HG02970 (cell line): ENCODE measurements at regions not wholly inside any gene's neighbourhood (a gene's known extent, or its start where the extent isn't known, plus 50 kb on each side); places are given as distances from the start of the nearest gene placed in this dataset.
"Not testable (repeated sequence)": the region's sequence is repeated elsewhere in the genome, so short reads cannot be mapped to it uniquely, and the experiment has no call there.

Experiments
- ATAC-seq: cut with Tn5 transposase; IDR thresholded peaks from one replicate; pipeline ENCODE4 v1.9.1; 2021; ENCODE audit warnings: mild to moderate bottlenecking, moderate library complexity, moderate number of reproducible peaks; ENCODE audit not compliant: unreplicated experiment, low FRiP score

DNA sequence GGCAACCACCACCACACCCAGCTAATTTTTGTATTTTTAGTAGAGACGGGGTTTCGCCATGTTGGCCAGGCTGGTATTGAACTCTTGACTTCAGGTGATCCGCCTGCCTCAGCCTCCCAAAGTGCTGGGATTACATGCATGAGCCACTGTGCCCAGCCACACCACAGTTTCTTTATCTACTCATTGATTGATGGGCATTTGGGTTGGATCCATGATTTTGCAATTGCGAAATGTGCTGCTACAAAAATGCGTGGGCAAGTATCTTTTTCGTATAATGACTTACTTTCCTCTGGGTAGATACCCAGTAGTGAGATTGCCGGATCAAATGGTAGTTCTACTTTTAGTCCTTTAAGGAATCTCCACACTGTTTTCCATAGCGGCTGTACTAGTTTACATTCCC, 204.7 kb downstream of the ALDH8A1 start:
- ATAC-seq, result not testable (repeated sequence)

GRCh38 chr6:134744301-134744700, 205.6 kb downstream of the ALDH8A1 start:
- no peak for ATAC-seq

GRCh38 chr6:134741200-134741536, 208.7 kb downstream of the ALDH8A1 start:
- no peak for ATAC-seq

DNA sequence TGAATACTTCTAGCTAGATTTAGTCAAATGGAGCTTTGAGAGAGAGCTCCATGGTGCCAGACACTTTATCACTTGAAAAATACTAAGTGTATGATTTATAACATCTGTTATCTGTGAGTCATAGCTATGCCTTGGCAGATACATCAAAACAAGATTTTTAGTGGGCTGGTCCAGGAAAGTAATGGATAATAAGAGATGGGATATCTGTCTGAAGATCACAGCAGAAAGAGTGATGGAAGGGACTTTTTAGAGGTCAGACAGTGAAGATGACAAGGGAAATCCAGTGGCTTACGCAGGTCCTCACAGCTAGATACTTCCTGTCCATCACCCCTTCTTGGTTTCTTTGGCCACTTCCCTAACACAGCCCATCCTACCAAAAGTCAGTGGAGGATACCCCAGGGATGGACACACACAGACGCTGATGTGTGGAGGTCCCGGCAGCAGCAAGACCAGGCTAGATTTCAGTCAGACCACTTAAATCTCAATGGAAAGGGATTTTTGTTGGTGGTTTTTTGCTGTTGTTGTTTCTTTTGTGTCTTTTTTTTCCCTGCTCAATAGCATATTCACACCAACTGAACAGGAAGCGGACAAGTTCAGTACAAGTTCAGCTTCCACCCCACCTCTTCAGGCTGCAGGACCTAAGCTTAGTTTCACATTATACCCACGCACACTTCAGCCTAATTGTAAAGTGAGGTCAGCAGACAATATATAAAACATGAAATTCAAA, 209.3 kb downstream of the ALDH8A1 start:
- ATAC-seq, result no peak

DNA sequence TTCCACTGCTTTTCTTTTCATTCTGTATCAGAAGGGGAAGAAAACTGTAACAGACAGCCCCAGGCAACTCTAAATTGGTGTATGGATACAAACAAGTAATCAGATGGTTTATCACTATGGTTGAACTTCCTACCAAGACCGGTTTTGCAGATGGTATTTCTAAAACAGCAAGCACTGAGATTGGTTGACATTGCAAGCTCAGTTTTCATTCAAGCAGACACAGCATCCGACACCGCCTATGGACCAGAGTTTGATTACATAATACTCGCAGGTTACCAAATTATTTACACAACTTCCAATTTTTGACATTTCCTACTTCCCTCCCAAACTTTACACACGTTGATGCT, 209.9 kb downstream of the ALDH8A1 start:
- no peak for ATAC-seq

GRCh38 chr6:134739299-134740026, 210.4 kb downstream of the ALDH8A1 start:
- ATAC-seq, result no peak

- no peak for ATAC-seq
Measured at GRCh38 chr6:134738211-134738885, 211.6 kb downstream of the ALDH8A1 start.

- no peak for ATAC-seq
Measured at GRCh38 chr6:134735461-134735860, 214.4 kb downstream of the ALDH8A1 start.

GRCh38 chr6:134734312-134734869, 215.5 kb downstream of the ALDH8A1 start:
- no peak for ATAC-seq

GRCh38 chr6:134733801-134734200, 216.1 kb downstream of the ALDH8A1 start:
- ATAC-seq, result no peak

DNA sequence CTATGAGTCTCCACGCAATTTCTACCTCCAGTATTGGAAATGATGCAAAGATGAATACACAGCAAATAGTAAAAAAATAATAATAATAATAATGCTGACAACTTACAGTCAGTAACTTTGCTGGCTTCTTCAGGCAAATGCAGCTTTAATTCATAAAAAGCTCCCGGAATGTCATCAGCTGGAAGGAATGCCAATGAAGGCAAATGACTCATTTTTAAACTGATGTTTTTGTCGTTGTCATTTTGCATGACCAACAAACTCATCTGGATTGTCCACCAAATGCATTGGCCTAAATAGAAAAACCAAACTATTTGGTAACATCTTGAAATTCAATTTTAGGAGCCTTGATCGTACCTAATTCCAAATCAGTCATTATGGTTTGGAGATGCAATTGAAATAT, 217.1 kb downstream of the ALDH8A1 start:
- ATAC-seq, result no peak

DNA sequence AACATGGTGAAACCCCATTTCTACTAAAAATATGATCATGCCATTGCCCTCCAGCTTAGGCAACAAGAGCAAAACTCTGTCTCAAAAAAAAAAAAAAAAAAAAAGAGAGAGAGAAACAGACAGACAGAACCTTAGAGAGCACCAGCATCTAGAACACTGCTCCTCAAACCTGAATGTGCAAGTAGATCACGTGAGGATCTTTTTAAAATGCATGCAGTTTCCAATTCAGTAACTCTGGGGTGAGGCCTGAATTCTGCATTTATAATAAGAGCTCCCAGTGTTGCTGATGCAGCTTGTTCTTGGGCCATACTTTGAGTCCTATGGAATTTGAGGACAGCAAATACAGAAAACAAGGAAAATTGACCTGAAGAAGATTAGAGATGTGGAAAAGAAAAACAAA, 218.3 kb downstream of the ALDH8A1 start:
- ATAC-seq, result no peak

- ATAC-seq, result no peak
Measured at GRCh38 chr6:134730013-134730412, 219.9 kb downstream of the ALDH8A1 start.

- ATAC-seq, result no peak
Measured at GRCh38 chr6:134729561-134729960, 220.3 kb downstream of the ALDH8A1 start.

- ATAC-seq, result no peak
Measured at GRCh38 chr6:134727081-134727480, 222.8 kb downstream of the ALDH8A1 start.

- no peak for ATAC-seq
Measured at GRCh38 chr6:134725590-134725989, 224.3 kb downstream of the ALDH8A1 start.

GRCh38 chr6:134724771-134725340, 225.0 kb downstream of the ALDH8A1 start:
- ATAC-seq, result no peak

GRCh38 chr6:134723081-134723871, 226.6 kb downstream of the ALDH8A1 start:
- no peak for ATAC-seq

- ATAC-seq, result no peak
Measured at GRCh38 chr6:134722200-134722870, 227.6 kb downstream of the ALDH8A1 start.

GRCh38 chr6:134721060-134721405, 228.9 kb downstream of the ALDH8A1 start:
- no peak for ATAC-seq
